Smooth muscle cell (in vitro differentiated cells): ENCODE measurements at regions not wholly inside any gene's neighbourhood (a gene's known extent, or its start where the extent isn't known, plus 50 kb on each side); places are given as distances from the start of the nearest gene placed in this dataset.
"Not testable (repeated sequence)": the region's sequence is repeated elsewhere in the genome, so short reads cannot be mapped to it uniquely, and the experiment has no call there.

ENCODE experiments used
- DNase-seq: peaks from one replicate; lab custom pipeline; 2025; ENCODE audit not compliant: unreplicated experiment; lab: John Stamatoyannopoulos, UW
- H2AFZ ChIP-seq: fragments of 200-600 bp; sonication (generic); 2 replicates; pipeline ENCODE4 v1.6.0; 2016; ENCODE audit warnings: antibody characterized with exemption, low read depth, mild to moderate bottlenecking
- H3F3A ChIP-seq: fragments of 200-600 bp; sonication (generic); 2 replicates; pipeline ENCODE4 v1.6.0; 2017; ENCODE audit warnings: antibody characterized with exemption, low read depth
- H3K27ac ChIP-seq: fragments of 200-600 bp; sonication (generic); 2 replicates; pipeline ENCODE4 v1.5.1; 2016; ENCODE audit warnings: low read depth, mild to moderate bottlenecking
- H3K27me3 ChIP-seq: fragments of 200-600 bp; sonication (generic); 2 replicates; pipeline ENCODE4 v1.6.1; 2016; ENCODE audit warnings: low read depth, mild to moderate bottlenecking
- H3K36me3 ChIP-seq: fragments of 200-600 bp; sonication (generic); 2 replicates; pipeline ENCODE4 v1.5.1; 2016; ENCODE audit warnings: low read depth
- H3K4me1 ChIP-seq: fragments of 200-600 bp; sonication (generic); 2 replicates; pipeline ENCODE4 v1.5.1; 2016; ENCODE audit warnings: low read depth
- H3K4me2 ChIP-seq: fragments of 200-600 bp; sonication (generic); 2 replicates; pipeline ENCODE4 v1.6.0; 2016; ENCODE audit warnings: mild to moderate bottlenecking
- H3K4me3 ChIP-seq: fragments of 200-600 bp; sonication (generic); 2 replicates; pipeline ENCODE4 v1.5.1; 2016; ENCODE audit warnings: mild to moderate bottlenecking
- H3K79me2 ChIP-seq: fragments of 200-600 bp; sonication (generic); 2 replicates; pipeline ENCODE4 v1.6.0; 2016; ENCODE audit warnings: low read depth, mild to moderate bottlenecking
- H3K9ac ChIP-seq: fragments of 200-600 bp; sonication (generic); 2 replicates; pipeline ENCODE4 v1.6.0; 2016; ENCODE audit warnings: low read depth
- H3K9me3 ChIP-seq: fragments of 200-600 bp; sonication (generic); replicated peaks from 2 replicates; pipeline ENCODE4 v1.5.1; 2016; ENCODE audit warnings: low read depth
- H4K20me1 ChIP-seq: fragments of 200-600 bp; sonication (generic); 2 replicates; pipeline ENCODE4 v1.6.0; 2016; ENCODE audit warnings: low read depth
- CTCF ChIP-seq: fragments of 200-600 bp; sonication (generic); IDR thresholded peaks from 2 replicates; pipeline ENCODE4 v1.5.1; 2017; ENCODE audit warnings: borderline replicate concordance, mild to moderate bottlenecking, antibody characterized with exemption; ENCODE audit not compliant: insufficient read depth, poor library complexity, severe bottlenecking
- WGBS: methylation state at CpG from one replicate; pipeline ENCODE4 v1.1.7; 2016; ENCODE audit warnings: low lambda C conversion rate; 5-methylcytosine and 5-hydroxymethylcytosine counted together

GRCh38 chr1:70608815-70609214 is 197.7 kb downstream of the CTH start:
- no peak overlapping the region for H3K27ac ChIP-seq
- no peaks in the 10 kb centered on the region for H4K20me1 ChIP-seq
- H2AFZ ChIP-seq, result no peak overlapping the region
- H3K27me3 ChIP-seq, result no peaks in the 10 kb centered on the region
- 89% methylated on average over 2 of the region's 2 CpGs for WGBS
- no peaks in the 10 kb centered on the region for H3K9me3 ChIP-seq
- no peak for TF ChIP-seq CTCF
- no peaks in the 10 kb centered on the region for H3K4me1 ChIP-seq
- H3K36me3 ChIP-seq, result no peaks in the 10 kb centered on the region
- H3K79me2 ChIP-seq, result no peaks in the 10 kb centered on the region
- no peak overlapping the region for H3K4me3 ChIP-seq
- no peak overlapping the region for H3K4me2 ChIP-seq
- no peaks in the 10 kb centered on the region for H3F3A ChIP-seq
- H3K9ac ChIP-seq, result no peak overlapping the region
- no peak for DNase-seq

- H3K79me2 ChIP-seq, H3F3A ChIP-seq: not testable (repeated sequence)
These were observed 199.1 kb downstream of the CTH start for GRCh38 chr1:70610164-70610563.

GRCh38 chr1:70616946-70617345 is 205.9 kb downstream of the CTH start:
- TF ChIP-seq CTCF, result no peak
- H3K27me3 ChIP-seq, result no peaks in the 10 kb centered on the region
- no peaks in the 10 kb centered on the region for H3K79me2 ChIP-seq
- H2AFZ ChIP-seq, result no peak overlapping the region
- no peaks in the 10 kb centered on the region for H3K4me1 ChIP-seq
- no peak overlapping the region for H3K4me3 ChIP-seq
- no peaks in the 10 kb centered on the region for H3K36me3 ChIP-seq
- no peak for DNase-seq
- no peaks in the 10 kb centered on the region for H3F3A ChIP-seq
- H3K9ac ChIP-seq, result no peak overlapping the region
- 73% methylated on average over 3 of the region's 3 CpGs for WGBS
- H3K9me3 ChIP-seq, result no peaks in the 10 kb centered on the region
- no peak overlapping the region for H3K27ac ChIP-seq
- H4K20me1 ChIP-seq, result no peaks in the 10 kb centered on the region
- no peak overlapping the region for H3K4me2 ChIP-seq

More at GRCh38 chr1:70610164-70610563, 199.1 kb downstream of the CTH start:
- WGBS, result 93% methylated on average over 3 of the region's 3 CpGs
- H3K4me3 ChIP-seq, H3K9me3 ChIP-seq, H3K9ac ChIP-seq, H3K4me2 ChIP-seq, H3K27me3 ChIP-seq, H3K36me3 ChIP-seq, H2AFZ ChIP-seq, H3K4me1 ChIP-seq, H4K20me1 ChIP-seq, DNase-seq, H3K27ac ChIP-seq: not testable (repeated sequence)

- Histone ChIP-seq H3K9ac (no peak overlapping the region), H3K4me2 (no peak overlapping the region), H3F3A (no peaks in the 10 kb centered on the region), H4K20me1 (no peaks in the 10 kb centered on the region), H2AFZ (no peak overlapping the region), H3K36me3 (no peaks in the 10 kb centered on the region), H3K79me2 (no peaks in the 10 kb centered on the region), H3K4me1 (no peaks in the 10 kb centered on the region), H3K27me3 (no peaks in the 10 kb centered on the region), H3K27ac (no peak overlapping the region), H3K9me3 (no peaks in the 10 kb centered on the region), H3K4me3 (no peak overlapping the region)
- TF ChIP-seq CTCF, result no peak
- whole genome bisulfite sequencing, result 82% methylated on average over 2 of the region's 2 CpGs
- no peak for DNase-seq
These were observed 206.7 kb downstream of the CTH start for GRCh38 chr1:70617728-70618127.
